ENCODE measurements at regions not wholly inside any gene's neighbourhood (a gene's known extent, or its start where the extent isn't known, plus 50 kb on each side); places are given as distances from the start of the nearest gene placed in this dataset.

- TF ChIP-seq POLR2A (IDR thresholded peaks at IDR 0.05; ENCODE audit: low read length) (no peak), GATA1 (IDR thresholded peaks at IDR 0.05; ENCODE audit: low read depth, low read length) (no peak)
Measured at GRCh38 chr12:40505327-40505726, 186.9 kb upstream of the CNTN1 start.
